ENCODE measurements at regions not wholly inside any gene's neighbourhood (a gene's known extent, or its start where the extent isn't known, plus 50 kb on each side); places are given as distances from the start of the nearest gene placed in this dataset.
A peak's percentile ranks its signal among the peaks of the same experiment; 100 is the strongest.

DNA sequence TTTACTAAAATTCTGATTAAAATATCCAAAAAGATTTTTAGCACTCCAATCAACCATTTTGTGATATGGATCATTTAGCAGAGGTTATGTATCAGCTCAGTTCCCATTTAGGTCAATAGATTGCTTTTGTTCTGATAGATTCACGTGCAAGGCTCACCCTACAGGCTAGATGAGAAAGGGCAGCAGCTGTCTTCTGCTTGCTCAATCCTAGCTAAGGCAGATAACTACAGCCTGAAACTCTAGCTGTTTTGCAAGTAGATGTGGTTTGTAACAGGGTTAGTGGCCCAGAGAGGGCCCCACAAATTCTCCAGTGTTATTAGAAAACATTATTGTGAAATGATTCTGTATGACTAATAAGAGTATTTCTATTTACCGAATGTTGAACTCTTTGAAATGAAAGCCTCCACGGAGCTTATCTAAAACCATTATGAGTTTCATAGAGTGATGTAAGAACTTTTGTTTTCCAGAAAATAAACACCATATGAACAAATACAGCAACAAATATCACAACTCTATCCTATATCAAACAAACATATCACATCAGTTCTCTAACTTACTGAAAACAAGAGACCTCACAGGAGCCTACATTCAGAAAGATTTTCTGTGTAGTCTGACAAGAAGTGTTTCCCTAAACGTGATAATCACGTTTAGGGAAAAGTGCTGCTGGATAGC lies 841.9 kb upstream of the ACO1 start:
- TF ChIP-seq CTCF (optimal IDR thresholded peaks at IDR 0.05 in 1 of 3, IDR thresholded peaks at IDR 0.05 in 1 of 3, conservative IDR thresholded peaks at IDR 0.05 in 1 of 3; ENCODE audit: extremely low read depth in 1 of 3, insufficient read depth in 2 of 3, low read length in 3 of 3) (peak; percentile 14 to 60 (median 50)), EZH2 (IDR thresholded peaks at IDR 0.05; ENCODE audit: low read length) (no peak)

Measured in keratinocyte (primary cell).